IMR-90 (cell line): ENCODE measurements at regions not wholly inside any gene's neighbourhood (a gene's known extent, or its start where the extent isn't known, plus 50 kb on each side); places are given as distances from the start of the nearest gene placed in this dataset.

ENCODE experiments used
- ATAC-seq: fragments of 200-7000 bp; cut with Tn5 transposase; 2 replicates; pipeline ENCODE4 v1.9.1; 2020; ENCODE audit warnings: low read depth, mild to moderate bottlenecking, moderate library complexity
- BruUV-seq: library from RNA; stranded (reverse); fragments of 400-500 nt; replicated peaks from 2 replicates; lab custom pipeline; 2021; lab: Mats Ljungman, UMichigan
- CTCF ChIA-PET: fragments of 300-600 bp; formaldehyde crosslinking; extraction: SDS; loops from one replicate; lab custom pipeline; 2021; ENCODE audit warnings: antibody characterized with exemption; lab: Yijun Ruan, JAX
- POLR2A ChIA-PET: fragments of 300-600 bp; sonication (Branson Sonifier 250); formaldehyde crosslinking; loops from one replicate; lab custom pipeline; 2022; ENCODE audit warnings: antibody characterized with exemption; ENCODE audit not compliant: unreplicated experiment; lab: Charles Lee
- DNase-seq: peaks from one replicate; pipeline ENCODE4 v3.0.0; 2013
- H2AFZ ChIP-seq: replicated peaks from 2 replicates; pipeline ENCODE3; 2013; ENCODE audit warnings: low read length, mild to moderate bottlenecking; ENCODE audit not compliant: poor library complexity
- H2AK5ac ChIP-seq: 2 replicates; pipeline ENCODE4 v1.6.1; 2013; ENCODE audit warnings: low read depth, low read length, inconsistent platforms
- H2AK9ac ChIP-seq: replicated peaks from 2 replicates; pipeline ENCODE3; 2013; ENCODE audit warnings: mild to moderate bottlenecking, low read depth, low read length, moderate library complexity; ENCODE audit not compliant: poor library complexity
- H2BK120ac ChIP-seq: 2 replicates; pipeline ENCODE4 v1.6.1; 2013; ENCODE audit warnings: low read depth, low read length, inconsistent platforms
- H2BK15ac ChIP-seq: 3 replicates; pipeline ENCODE4 v1.6.1; 2013; ENCODE audit warnings: low read depth, low read length, inconsistent platforms
- H2BK20ac ChIP-seq: 2 replicates; pipeline ENCODE4 v1.6.1; 2013; ENCODE audit warnings: low read depth, mild to moderate bottlenecking, inconsistent platforms, low read length, moderate library complexity
- H2BK5ac ChIP-seq: 2 replicates; pipeline ENCODE4 v1.6.1; 2013; ENCODE audit warnings: mild to moderate bottlenecking, low read depth, low read length, inconsistent platforms; ENCODE audit not compliant: poor library complexity, severe bottlenecking
- H3K14ac ChIP-seq: replicated peaks from 2 replicates; pipeline ENCODE4 v1.6.1; 2013; ENCODE audit warnings: low read depth, low read length, inconsistent platforms
- H3K18ac ChIP-seq: 2 replicates; pipeline ENCODE4 v1.6.1; 2013; ENCODE audit warnings: low read depth, low read length, control low read depth
- H3K23ac ChIP-seq: 2 replicates; pipeline ENCODE4 v1.6.1; 2013; ENCODE audit warnings: low read depth, low read length, inconsistent platforms
- H3K27ac ChIP-seq: 2 replicates; pipeline ENCODE4 v1.5.1; 2013; ENCODE audit warnings: mild to moderate bottlenecking, control low read depth, low read length; ENCODE audit not compliant: insufficient read depth
- H3K27me3 ChIP-seq: 2 replicates; pipeline ENCODE4 v1.6.1; 2013; ENCODE audit warnings: low read length; ENCODE audit not compliant: control insufficient read depth, insufficient read depth
- H3K36me3 ChIP-seq: 2 replicates; pipeline ENCODE4 v1.6.1; 2013; ENCODE audit warnings: low read length, mixed read lengths; ENCODE audit not compliant: control insufficient read depth, insufficient read depth
- H3K4ac ChIP-seq: 2 replicates; pipeline ENCODE4 v1.6.1; 2013; ENCODE audit warnings: low read depth, low read length, inconsistent platforms
- H3K4me1 ChIP-seq: 2 replicates; pipeline ENCODE4 v1.6.1; 2013; ENCODE audit warnings: low read length, mixed read lengths; ENCODE audit not compliant: control insufficient read depth, insufficient read depth
- H3K4me2 ChIP-seq: 2 replicates; pipeline ENCODE4 v1.6.1; 2013; ENCODE audit warnings: low read depth, mild to moderate bottlenecking, control low read depth, low read length, moderate library complexity
- H3K4me3 ChIP-seq: 2 replicates; pipeline ENCODE4 v1.5.1; 2013; ENCODE audit warnings: low read depth, mild to moderate bottlenecking, control low read depth, low read length, moderate library complexity; ENCODE audit not compliant: insufficient read depth
- H3K56ac ChIP-seq: 2 replicates; pipeline ENCODE4 v1.6.1; 2013; ENCODE audit warnings: low read length, inconsistent platforms; ENCODE audit not compliant: insufficient read depth; ENCODE audit errors: extremely low read depth
- H3K79me1 ChIP-seq, 2 experiments: 2 replicates each; pipeline ENCODE4 v1.6.1; 2013; ENCODE audit warnings: low read length in 2 of 2, inconsistent platforms in 1 of 2, low read depth in 1 of 2
- H3K9ac ChIP-seq: 2 replicates; pipeline ENCODE4 v1.6.1; 2013; ENCODE audit warnings: low read depth, low read length, control low read depth
- H3K9me1 ChIP-seq: 2 replicates; pipeline ENCODE4 v1.6.1; 2013; ENCODE audit warnings: low read length, inconsistent platforms; ENCODE audit not compliant: insufficient read depth
- H3K9me3 ChIP-seq: 2 replicates; pipeline ENCODE4 v1.6.1; 2013; ENCODE audit warnings: low read length; ENCODE audit not compliant: control insufficient read depth, insufficient read depth
- H4K20me1 ChIP-seq: 2 replicates; pipeline ENCODE4 v1.6.1; 2013; ENCODE audit warnings: low read length, inconsistent platforms; ENCODE audit not compliant: insufficient read depth
- H4K5ac ChIP-seq: 2 replicates; pipeline ENCODE4 v1.6.1; 2013; ENCODE audit warnings: mild to moderate bottlenecking, low read depth, low read length, control low read depth
- H4K8ac ChIP-seq, 2 experiments: 2 replicates each; pipeline ENCODE4 v1.6.1; 2013; ENCODE audit warnings: low read depth in 2 of 2, low read length in 2 of 2, control low read depth in 1 of 2, inconsistent platforms in 1 of 2
- H4K91ac ChIP-seq: 2 replicates; pipeline ENCODE4 v1.6.1; 2013; ENCODE audit warnings: low read depth, low read length, inconsistent platforms; ENCODE audit not compliant: insufficient read depth
- MAZ ChIP-seq: IDR thresholded peaks from 2 replicates; pipeline ENCODE4 v1.6.1; 2012; ENCODE audit warnings: low read depth, mild to moderate bottlenecking, low read length, improper control_type of control experiment, moderate library complexity, borderline replicate concordance
- MXI1 ChIP-seq: IDR thresholded peaks from 2 replicates; pipeline ENCODE4 v1.6.1; 2012; ENCODE audit warnings: low read depth, mild to moderate bottlenecking, low read length, moderate library complexity, borderline replicate concordance
- POLR2A ChIP-seq: IDR thresholded peaks from 2 replicates; pipeline ENCODE4 v1.6.1; 2012; ENCODE audit warnings: mild to moderate bottlenecking, low read depth, low read length
- WGBS, 2 experiments: methylation state at CpG; one replicate each; pipeline versions ENCODE4 v1.1.5 to v1.1.7; 2013; ENCODE audit warnings: missing lambda C conversion rate in 2 of 2; ENCODE audit not compliant: insufficient read length in 1 of 2; ENCODE audit errors: extremely low coverage in 2 of 2; 5-methylcytosine and 5-hydroxymethylcytosine counted together
- dilution Hi-C: fragments of 300-500 bp; cut with HindIII; formaldehyde crosslinking; loops from one replicate; pipeline ENCODE4 v1.14.3; 2018; ENCODE audit warnings: low sequenced_read_pairs; ENCODE audit not compliant: unreplicated experiment
- in situ Hi-C: fragments of 300-500 bp; cut with MboI; formaldehyde crosslinking; loops from 3 replicates; pipeline ENCODE4 v1.14.3; 2019; ENCODE audit warnings: low sequenced_read_pairs, inconsistent platforms, mixed read lengths
- intact Hi-C: fragments of 100-400 bp; cut with micrococcal nuclease; formaldehyde crosslinking; loops from 2 replicates; pipeline ENCODE4 v1.10.0; 2022
- TF ChIP-seq, protein P1 (sequence below): fragments of 150-350 bp; IDR thresholded peaks from 2 replicates; pipeline ENCODE4 v1.6.1; 2017; ENCODE audit warnings: mild to moderate bottlenecking, antibody characterized with exemption, low read length, low read depth
- TF ChIP-seq, protein P2 (sequence below): conservative IDR thresholded peaks from 2 replicates; pipeline ENCODE4 v1.5.1; 2012; ENCODE audit warnings: mild to moderate bottlenecking, low read depth, low read length, improper control_type of control experiment

DNA sequence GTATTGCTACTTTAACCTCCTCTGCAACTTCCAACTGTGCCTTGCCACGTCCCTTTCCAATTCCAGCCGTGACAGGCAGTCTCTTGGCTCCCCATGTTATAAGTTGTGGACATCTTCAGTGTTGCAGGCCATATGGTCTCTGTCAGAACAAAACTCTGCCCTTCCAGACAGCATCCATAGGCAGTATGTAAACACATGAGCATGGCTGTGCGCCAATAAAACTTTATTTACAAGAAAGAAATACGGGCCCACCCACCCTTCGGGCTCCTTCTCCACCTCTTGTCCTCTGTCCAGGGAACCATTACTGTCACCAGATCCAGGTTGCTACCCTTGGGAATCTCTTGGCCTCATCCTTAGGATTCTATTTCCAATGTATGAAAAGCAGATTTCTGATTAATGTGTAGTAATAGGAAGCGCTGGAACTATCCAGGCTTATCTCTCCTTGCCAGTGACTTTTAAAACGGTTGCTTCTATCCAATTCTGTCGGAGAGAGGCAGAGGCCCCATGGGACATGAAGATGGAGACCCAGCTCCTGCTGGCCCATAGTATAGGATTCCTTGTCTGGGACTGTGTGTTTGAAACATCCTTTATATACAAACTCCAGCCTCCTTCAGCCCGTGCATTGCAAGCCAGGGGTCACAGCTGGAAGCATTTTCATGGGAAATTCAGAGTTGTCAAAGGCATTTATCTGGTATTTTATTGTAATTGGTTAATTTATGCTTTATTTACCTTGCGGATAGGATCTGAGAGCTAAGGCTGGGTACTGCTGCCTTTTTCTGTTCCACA lies 114.4 kb downstream of the ZNF664 start (continued):
- TF ChIP-seq MAZ = no peak

DNA sequence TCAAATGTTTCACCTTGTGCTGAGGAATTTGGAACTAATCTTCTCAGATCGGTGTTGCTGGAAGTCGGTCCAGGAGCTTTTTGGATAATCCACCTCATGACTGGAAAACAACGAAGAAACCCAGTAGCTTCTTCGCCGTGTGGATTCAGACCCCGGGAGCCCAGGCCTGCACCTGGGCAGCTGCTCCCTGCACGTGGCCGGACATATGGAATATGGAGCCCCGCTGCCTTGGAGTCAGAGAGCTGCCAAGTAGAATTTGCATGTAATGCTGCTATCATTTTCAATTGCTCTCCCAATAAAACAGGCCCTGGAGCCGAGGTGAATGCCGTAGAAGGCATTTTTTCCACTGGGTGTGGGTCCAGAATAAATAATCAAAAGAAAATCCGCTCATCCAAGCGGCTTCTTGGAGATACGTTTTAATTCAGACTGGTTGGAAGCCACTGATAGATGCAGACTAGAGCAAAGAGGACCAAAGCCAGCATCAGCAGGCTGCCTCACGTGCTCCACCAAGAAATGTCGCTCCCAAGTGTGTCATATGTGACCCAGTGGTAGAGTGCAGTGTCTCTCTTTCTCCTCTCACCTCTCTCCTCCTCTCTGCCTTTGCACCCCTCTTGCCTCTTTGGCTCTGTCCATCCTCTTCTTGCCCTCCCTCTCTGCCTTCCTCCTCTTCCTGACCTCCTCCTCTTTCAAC lies 115.3 kb downstream of the ZNF664 start:
- no peak overlapping the region for H4K8ac ChIP-seq
- ATAC-seq (no peak), DNase-seq (no peak)
- H2BK5ac ChIP-seq = no peak overlapping the region
- no peak overlapping the region; the same call in 1 of the 2 replicates for H3K4me2 ChIP-seq
- no peak overlapping the region for H4K91ac ChIP-seq
- no peaks in the 10 kb centered on the region; the same call in 1 of the 2 replicates for H3K9me1 ChIP-seq
- peaks cover 5% of the 10 kb centered on the region for H3K27me3 ChIP-seq
- H2AFZ ChIP-seq = no peak overlapping the region
- dilution Hi-C loops (no loop called here), intact Hi-C loops (no loop called here), in situ Hi-C loops (no loop called here)
- H3K14ac ChIP-seq = no peak overlapping the region
- no peak overlapping the region for H2BK120ac ChIP-seq
- 45% methylated on average over 6 of the region's 16 CpGs; no CpG with 5 or more reads in 1 of the 2 experiments for WGBS, 2 experiments
- no peak overlapping the region for H2AK5ac ChIP-seq
- no TSS peak for BruUV-seq
- no peak overlapping the region for H3K18ac ChIP-seq
- H3K36me3 ChIP-seq = no peaks in the 10 kb centered on the region
- H2BK20ac ChIP-seq = no peak overlapping the region
- ChIA-PET POLR2A (no interaction called here), CTCF (interaction anchor here (0.6 kb wide), 1 partner anchor 8 kb away, joined by 5 read pairs; no protein-coding TSS in a partner anchor)
- no peak overlapping the region for H3K4me3 ChIP-seq
- H3K4ac ChIP-seq = no peak overlapping the region
- H4K5ac ChIP-seq = no peak overlapping the region
- H3K79me1 ChIP-seq = no peaks in the 10 kb centered on the region
- no peak overlapping the region for H3K27ac ChIP-seq
- no peaks in the 10 kb centered on the region for H3K9me3 ChIP-seq
- H3K4me1 ChIP-seq = no peaks in the 10 kb centered on the region; the same call in 1 of the 2 replicates
- no peak overlapping the region for H2AK9ac ChIP-seq
- H3K23ac ChIP-seq = no peak overlapping the region
- no peaks in the 10 kb centered on the region for H4K20me1 ChIP-seq
- TF ChIP-seq, protein P1, sequence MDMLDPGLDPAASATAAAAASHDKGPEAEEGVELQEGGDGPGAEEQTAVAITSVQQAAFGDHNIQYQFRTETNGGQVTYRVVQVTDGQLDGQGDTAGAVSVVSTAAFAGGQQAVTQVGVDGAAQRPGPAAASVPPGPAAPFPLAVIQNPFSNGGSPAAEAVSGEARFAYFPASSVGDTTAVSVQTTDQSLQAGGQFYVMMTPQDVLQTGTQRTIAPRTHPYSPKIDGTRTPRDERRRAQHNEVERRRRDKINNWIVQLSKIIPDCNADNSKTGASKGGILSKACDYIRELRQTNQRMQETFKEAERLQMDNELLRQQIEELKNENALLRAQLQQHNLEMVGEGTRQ = no peak
- no peak for TF ChIP-seq MXI1
- TF ChIP-seq POLR2A = no peak
- TF ChIP-seq, protein P2, sequence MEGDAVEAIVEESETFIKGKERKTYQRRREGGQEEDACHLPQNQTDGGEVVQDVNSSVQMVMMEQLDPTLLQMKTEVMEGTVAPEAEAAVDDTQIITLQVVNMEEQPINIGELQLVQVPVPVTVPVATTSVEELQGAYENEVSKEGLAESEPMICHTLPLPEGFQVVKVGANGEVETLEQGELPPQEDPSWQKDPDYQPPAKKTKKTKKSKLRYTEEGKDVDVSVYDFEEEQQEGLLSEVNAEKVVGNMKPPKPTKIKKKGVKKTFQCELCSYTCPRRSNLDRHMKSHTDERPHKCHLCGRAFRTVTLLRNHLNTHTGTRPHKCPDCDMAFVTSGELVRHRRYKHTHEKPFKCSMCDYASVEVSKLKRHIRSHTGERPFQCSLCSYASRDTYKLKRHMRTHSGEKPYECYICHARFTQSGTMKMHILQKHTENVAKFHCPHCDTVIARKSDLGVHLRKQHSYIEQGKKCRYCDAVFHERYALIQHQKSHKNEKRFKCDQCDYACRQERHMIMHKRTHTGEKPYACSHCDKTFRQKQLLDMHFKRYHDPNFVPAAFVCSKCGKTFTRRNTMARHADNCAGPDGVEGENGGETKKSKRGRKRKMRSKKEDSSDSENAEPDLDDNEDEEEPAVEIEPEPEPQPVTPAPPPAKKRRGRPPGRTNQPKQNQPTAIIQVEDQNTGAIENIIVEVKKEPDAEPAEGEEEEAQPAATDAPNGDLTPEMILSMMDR = no peak
- no peak overlapping the region for H3K56ac ChIP-seq
- no peak overlapping the region for H2BK15ac ChIP-seq
- H3K9ac ChIP-seq = no peak overlapping the region
